HEK293 (cell line): ENCODE measurements at regions not wholly inside any gene's neighbourhood (a gene's known extent, or its start where the extent isn't known, plus 50 kb on each side); places are given as distances from the start of the nearest gene placed in this dataset.

Experiments used
- CTCF ChIA-PET: fragments of 350-600 bp; formaldehyde crosslinking; extraction: SDS; loops from one replicate; lab custom pipeline; 2021; ENCODE audit warnings: antibody characterized with exemption; lab: Yijun Ruan, JAX
- POLR2A ChIA-PET: fragments of 300-600 bp; formaldehyde crosslinking; extraction: SDS; loops from one replicate; lab custom pipeline; 2020; ENCODE audit warnings: antibody characterized with exemption, inconsistent platforms; lab: Yijun Ruan, JAX
- H3K27ac ChIP-seq: fragments of 200-500 bp; sonication (Bioruptor generic); 2 replicates; pipeline ENCODE4 v1.5.1; 2014; ENCODE audit warnings: low read depth, low read length, control low read depth, inconsistent platforms; ENCODE audit errors: extremely low read depth
- H3K36me3 ChIP-seq, 2 experiments: fragments of 200-500 bp in 1 of 2; sonication (Bioruptor generic) in 1 of 2; 1 replicate in 1 of 2; 2 replicates in 1 of 2; pipeline ENCODE4 v1.5.1; 2014 to 2017; ENCODE audit warnings: inconsistent platforms in 2 of 2, low read length in 2 of 2; ENCODE audit not compliant: control insufficient read depth in 2 of 2, insufficient read depth in 1 of 2
- H3K4me1 ChIP-seq: fragments of 200-500 bp; sonication (Bioruptor generic); 2 replicates; pipeline ENCODE4 v1.5.1; 2014; ENCODE audit warnings: mild to moderate bottlenecking, low read length, inconsistent platforms; ENCODE audit not compliant: control insufficient read depth, insufficient read depth
- H3K4me3 ChIP-seq: 2 replicates; pipeline ENCODE4 v1.5.1; 2011; ENCODE audit warnings: low read depth, mild to moderate bottlenecking, control low read depth, low read length, moderate library complexity
- H3K9me3 ChIP-seq: fragments of 200-500 bp; sonication (Bioruptor generic); 2 replicates; pipeline ENCODE4 v1.5.1; 2014; ENCODE audit warnings: low read depth, low read length, inconsistent platforms; ENCODE audit not compliant: control insufficient read depth, insufficient read depth
- FEZF1 ChIP-seq: fragments of 450-650 bp; formaldehyde crosslinking; IDR thresholded peaks from 2 replicates; pipeline ENCODE4 v1.5.1; 2016; ENCODE audit warnings: missing biosample characterization, missing genetic modification characterization
- GLIS1 ChIP-seq: fragments of 450-650 bp; formaldehyde crosslinking; IDR thresholded peaks from 2 replicates; pipeline ENCODE4 v1.5.1; 2016; ENCODE audit warnings: missing biosample characterization, missing genetic modification characterization
- PATZ1 ChIP-seq: fragments of 450-650 bp; formaldehyde crosslinking; IDR thresholded peaks from 2 replicates; pipeline ENCODE4 v1.5.1; 2016; ENCODE audit warnings: missing biosample characterization, missing genetic modification characterization
- PRDM2 ChIP-seq: fragments of 450-650 bp; formaldehyde crosslinking; IDR thresholded peaks from 2 replicates; pipeline ENCODE4 v1.5.1; 2016; ENCODE audit warnings: missing biosample characterization, missing genetic modification characterization, borderline replicate concordance
- RBAK ChIP-seq: fragments of 450-650 bp; formaldehyde crosslinking; IDR thresholded peaks from 2 replicates; pipeline ENCODE4 v1.5.1; 2016; ENCODE audit warnings: missing biosample characterization, missing genetic modification characterization
- SCRT2 ChIP-seq: fragments of 450-650 bp; formaldehyde crosslinking; IDR thresholded peaks from 2 replicates; pipeline ENCODE4 v1.5.1; 2016; ENCODE audit warnings: missing biosample characterization, missing genetic modification characterization
- ZBTB44 ChIP-seq: fragments of 450-650 bp; IDR thresholded peaks from 2 replicates; pipeline ENCODE4 v1.5.1; 2018; ENCODE audit warnings: missing biosample characterization, mild to moderate bottlenecking, missing genetic modification characterization
- ZNF140 ChIP-seq: fragments of 450-650 bp; formaldehyde crosslinking; IDR thresholded peaks from 2 replicates; pipeline ENCODE4 v1.5.1; 2016; ENCODE audit warnings: missing biosample characterization, missing genetic modification characterization
- ZNF2 ChIP-seq: fragments of 450-650 bp; formaldehyde crosslinking; IDR thresholded peaks from 2 replicates; pipeline ENCODE4 v1.5.1; 2016; ENCODE audit warnings: missing biosample characterization, missing genetic modification characterization
- ZNF214 ChIP-seq: fragments of 450-650 bp; formaldehyde crosslinking; IDR thresholded peaks from 2 replicates; pipeline ENCODE4 v1.5.1; 2017; ENCODE audit warnings: missing biosample characterization, mild to moderate bottlenecking, missing genetic modification characterization, borderline replicate concordance
- ZNF223 ChIP-seq: fragments of 450-650 bp; formaldehyde crosslinking; IDR thresholded peaks from 2 replicates; pipeline ENCODE4 v1.5.1; 2016; ENCODE audit warnings: missing biosample characterization, missing genetic modification characterization
- ZNF341 ChIP-seq: fragments of 450-650 bp; formaldehyde crosslinking; IDR thresholded peaks from 2 replicates; pipeline ENCODE4; 2016; ENCODE audit warnings: low read depth, missing biosample characterization, missing genetic modification characterization
- ZNF362 ChIP-seq: fragments of 450-650 bp; formaldehyde crosslinking; IDR thresholded peaks from 2 replicates; pipeline ENCODE4 v1.5.1; 2016; ENCODE audit warnings: missing biosample characterization, missing genetic modification characterization
- ZNF48 ChIP-seq: fragments of 450-650 bp; formaldehyde crosslinking; IDR thresholded peaks from 2 replicates; pipeline ENCODE4 v1.5.1; 2016; ENCODE audit warnings: missing biosample characterization, missing genetic modification characterization
- ZNF549 ChIP-seq: fragments of 450-650 bp; IDR thresholded peaks from 2 replicates; pipeline ENCODE4 v1.5.1; 2018; ENCODE audit warnings: missing biosample characterization, missing genetic modification characterization, mild to moderate bottlenecking, inconsistent platforms, moderate library complexity
- ZNF561 ChIP-seq: fragments of 450-650 bp; IDR thresholded peaks from 2 replicates; pipeline ENCODE4 v1.5.1; 2018; ENCODE audit warnings: missing biosample characterization, missing genetic modification characterization, borderline replicate concordance
- ZNF677 ChIP-seq: fragments of 450-650 bp; IDR thresholded peaks from 2 replicates; pipeline ENCODE4 v1.5.0; 2018; ENCODE audit warnings: missing biosample characterization, mild to moderate bottlenecking, missing genetic modification characterization, moderate library complexity
- ZNF791 ChIP-seq: fragments of 450-650 bp; formaldehyde crosslinking; IDR thresholded peaks from 2 replicates; pipeline ENCODE4 v1.5.1; 2016; ENCODE audit warnings: missing biosample characterization, missing genetic modification characterization
- ZNF837 ChIP-seq: fragments of 450-650 bp; formaldehyde crosslinking; IDR thresholded peaks from 2 replicates; pipeline ENCODE4 v1.5.1; 2016; ENCODE audit warnings: missing biosample characterization, missing genetic modification characterization
- ZSCAN16 ChIP-seq: fragments of 450-650 bp; formaldehyde crosslinking; IDR thresholded peaks from 2 replicates; pipeline ENCODE4 v1.5.1; 2016; ENCODE audit warnings: missing biosample characterization, missing genetic modification characterization

- Histone ChIP-seq H3K9me3 (no peaks in the 10 kb centered on the region), H3K4me1 (no peaks in the 10 kb centered on the region), H3K27ac (no peak overlapping the region), H3K4me3 (no peak overlapping the region), H3K36me3 (no peaks in the 10 kb centered on the region)
- POLR2A ChIA-PET: no interaction called here
- CTCF ChIA-PET: no interaction called here
- no peak for TF ChIP-seq ZNF677 (tag by site-specific recombination)
- no peak for TF ChIP-seq ZNF214 (tag by site-specific recombination)
- TF ChIP-seq ZSCAN16: no peak
- TF ChIP-seq ZNF549 (tag by site-specific recombination): no peak
- TF ChIP-seq FEZF1 (tag by site-specific recombination): no peak
- no peak for TF ChIP-seq ZNF837 (tag by site-specific recombination)
These were observed 204.0 kb downstream of the UBE3A start for GRCh38 chr15:25234831-25235230.

- Histone ChIP-seq H3K36me3 (no peaks in the 10 kb centered on the region), H3K4me1 (no peaks in the 10 kb centered on the region), H3K9me3 (no peaks in the 10 kb centered on the region), H3K4me3 (no peak overlapping the region), H3K27ac (no peak overlapping the region)
- POLR2A ChIA-PET: no interaction called here
- TF ChIP-seq ZNF2 (tag by site-specific recombination): no peak
- TF ChIP-seq PATZ1: no peak
- CTCF ChIA-PET: no interaction called here
These were observed 203.4 kb downstream of the UBE3A start for GRCh38 chr15:25235391-25235790.

- no peaks in the 10 kb centered on the region for H3K9me3 ChIP-seq
- ChIA-PET POLR2A (no interaction called here), CTCF (no interaction called here)
- H3K27ac ChIP-seq: no peak overlapping the region
- H3K4me1 ChIP-seq: no peaks in the 10 kb centered on the region
- H3K4me3 ChIP-seq: no peak overlapping the region
- H3K36me3 ChIP-seq: no peaks in the 10 kb centered on the region
- TF ChIP-seq ZNF362 (tag by site-specific recombination) (no peak), ZNF341 (tag by site-specific recombination) (no peak), ZBTB44 (tag by site-specific recombination) (no peak), ZNF791 (no peak), RBAK (tag by site-specific recombination) (no peak), ZNF48 (no peak), ZNF561 (no peak), GLIS1 (tag by site-specific recombination) (no peak), PRDM2 (tag by site-specific recombination) (no peak), ZNF140 (no peak), ZNF223 (tag by site-specific recombination) (no peak), SCRT2 (tag by site-specific recombination) (no peak)
These were observed 202.5 kb downstream of the UBE3A start for GRCh38 chr15:25236143-25236860.
